ENCODE measurements at regions not wholly inside any gene's neighbourhood (a gene's known extent, or its start where the extent isn't known, plus 50 kb on each side); places are given as distances from the start of the nearest gene placed in this dataset.
"Not testable (repeated sequence)": the region's sequence is repeated elsewhere in the genome, so short reads cannot be mapped to it uniquely, and the experiment has no call there.

DNA sequence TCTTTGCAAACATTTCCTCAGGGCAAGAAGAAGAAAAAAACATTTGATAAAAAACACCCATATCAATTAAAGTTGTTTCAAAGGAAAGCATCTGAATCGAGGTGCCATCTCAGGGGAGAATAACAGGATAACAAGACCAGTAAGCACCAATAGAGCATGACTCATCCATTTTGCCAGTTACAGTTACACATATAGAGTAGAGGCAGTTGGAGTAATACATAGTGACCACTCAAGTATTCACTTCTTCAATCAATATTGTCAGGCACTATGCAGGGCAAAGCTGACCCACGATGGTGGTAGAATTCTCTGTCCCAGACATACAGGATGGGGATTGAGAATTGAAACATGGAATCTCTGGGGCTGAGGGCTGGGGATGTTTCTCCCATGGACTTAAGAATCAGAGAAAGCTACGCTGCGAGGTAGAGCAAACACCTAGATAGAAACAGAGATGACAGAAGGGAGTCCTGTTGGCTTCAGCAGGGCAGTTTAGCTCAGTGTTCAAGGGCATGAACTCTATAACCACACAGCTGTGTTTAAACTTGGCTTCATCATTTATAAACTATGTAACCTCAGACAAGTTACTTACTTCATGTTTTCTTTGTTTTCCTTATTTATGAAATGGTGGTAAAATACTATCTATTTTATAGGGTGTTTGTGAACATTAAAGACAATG, 186.4 kb upstream of the NANOGP8 start:
- H3K27me3 ChIP-seq, result no peaks in the 10 kb centered on the region
- WGBS, 2 donors, result 72 to 87% methylated on average over 4 of the region's 4 CpGs
- peaks cover 0 to under 1% (median 0%) of the 10 kb centered on the region in 4 donors for H3K9me3 ChIP-seq
- no peaks in the 10 kb centered on the region for H3K4me1 ChIP-seq
- H3K36me3 ChIP-seq, result no peaks in the 10 kb centered on the region
- DNase-seq, result no peak
- no peak overlapping the region for H3K27ac ChIP-seq
- H3K4me3 ChIP-seq, result no peak overlapping the region
- TF ChIP-seq EP300 (IDR thresholded peaks at IDR 0.05), result no peak
- no peak for TF ChIP-seq POLR2A (IDR thresholded peaks at IDR 0.05)
- TF ChIP-seq, protein P1, sequence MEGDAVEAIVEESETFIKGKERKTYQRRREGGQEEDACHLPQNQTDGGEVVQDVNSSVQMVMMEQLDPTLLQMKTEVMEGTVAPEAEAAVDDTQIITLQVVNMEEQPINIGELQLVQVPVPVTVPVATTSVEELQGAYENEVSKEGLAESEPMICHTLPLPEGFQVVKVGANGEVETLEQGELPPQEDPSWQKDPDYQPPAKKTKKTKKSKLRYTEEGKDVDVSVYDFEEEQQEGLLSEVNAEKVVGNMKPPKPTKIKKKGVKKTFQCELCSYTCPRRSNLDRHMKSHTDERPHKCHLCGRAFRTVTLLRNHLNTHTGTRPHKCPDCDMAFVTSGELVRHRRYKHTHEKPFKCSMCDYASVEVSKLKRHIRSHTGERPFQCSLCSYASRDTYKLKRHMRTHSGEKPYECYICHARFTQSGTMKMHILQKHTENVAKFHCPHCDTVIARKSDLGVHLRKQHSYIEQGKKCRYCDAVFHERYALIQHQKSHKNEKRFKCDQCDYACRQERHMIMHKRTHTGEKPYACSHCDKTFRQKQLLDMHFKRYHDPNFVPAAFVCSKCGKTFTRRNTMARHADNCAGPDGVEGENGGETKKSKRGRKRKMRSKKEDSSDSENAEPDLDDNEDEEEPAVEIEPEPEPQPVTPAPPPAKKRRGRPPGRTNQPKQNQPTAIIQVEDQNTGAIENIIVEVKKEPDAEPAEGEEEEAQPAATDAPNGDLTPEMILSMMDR (IDR thresholded peaks at IDR 0.05), result no peak
- TF ChIP-seq POLR2AphosphoS5 (IDR thresholded peaks at IDR 0.05), result no peak
- ATAC-seq (ENCODE audit: low FRiP score in 2 of 2), result no peak

DNA sequence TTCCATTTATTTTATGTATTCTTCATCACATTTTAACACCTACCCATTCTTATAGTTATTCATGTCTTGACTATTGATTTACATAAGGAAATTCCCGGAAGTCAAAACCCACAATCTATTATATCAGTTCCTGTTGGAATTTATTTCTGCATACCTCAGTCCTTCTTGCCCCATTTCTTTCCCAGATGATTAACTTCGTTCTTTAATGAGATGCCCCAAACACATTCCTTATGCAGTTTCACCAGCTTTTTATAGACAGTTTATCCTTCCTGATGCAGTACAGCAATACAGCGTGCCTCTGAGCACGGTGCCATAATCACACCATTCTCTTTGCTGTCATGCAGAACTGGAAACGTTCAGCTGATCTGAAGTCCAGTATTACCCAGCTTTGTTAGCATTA, 175.8 kb upstream of the NANOGP8 start:
- WGBS, 2 donors, result 63 to 66% methylated on average over 5 of the region's 5 CpGs
- H3K36me3 ChIP-seq, result no peaks in the 10 kb centered on the region
- no peak overlapping the region for H3K27ac ChIP-seq
- H3K4me3 ChIP-seq, result no peak overlapping the region
- TF ChIP-seq, protein P1 (IDR thresholded peaks at IDR 0.05), result no peak
- no peak for TF ChIP-seq POLR2A (IDR thresholded peaks at IDR 0.05)
- TF ChIP-seq POLR2AphosphoS5 (IDR thresholded peaks at IDR 0.05), result no peak
- no peak for TF ChIP-seq EP300 (IDR thresholded peaks at IDR 0.05)
- H3K4me1 ChIP-seq, result no peaks in the 10 kb centered on the region
- DNase-seq, result no peak
- no peaks in the 10 kb centered on the region for H3K27me3 ChIP-seq
- no peaks in the 10 kb centered on the region for H3K9me3 ChIP-seq
- no peak for ATAC-seq (ENCODE audit: low FRiP score in 2 of 2)

DNA sequence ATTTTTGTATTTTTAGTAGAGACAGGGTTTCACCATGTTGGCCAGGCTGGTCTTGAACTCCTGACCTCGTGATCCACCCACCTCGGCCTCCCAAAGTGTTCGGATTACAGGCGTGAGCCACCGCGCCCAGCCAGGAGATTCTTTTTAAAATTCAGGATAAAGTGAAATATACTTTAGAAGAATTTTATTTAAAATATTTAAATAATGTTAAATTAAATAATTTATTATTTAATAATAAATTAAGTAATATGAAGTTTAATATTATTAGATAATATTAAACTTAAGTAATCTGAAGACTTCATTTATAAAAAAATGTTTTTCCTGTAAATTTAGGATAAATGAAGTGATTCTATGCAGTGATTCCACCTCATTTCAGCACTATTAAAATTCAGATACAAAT, 175.2 kb upstream of the NANOGP8 start:
- H3K4me1 ChIP-seq; ATAC-seq (ENCODE audit: low FRiP score in 2 of 2); DNase-seq; H3K27ac ChIP-seq; H3K9me3 ChIP-seq; H3K4me3 ChIP-seq; H3K36me3 ChIP-seq; H3K27me3 ChIP-seq: not testable (repeated sequence)
- WGBS, 2 donors, result 97 to 98% methylated on average over 6 of the region's 6 CpGs

DNA sequence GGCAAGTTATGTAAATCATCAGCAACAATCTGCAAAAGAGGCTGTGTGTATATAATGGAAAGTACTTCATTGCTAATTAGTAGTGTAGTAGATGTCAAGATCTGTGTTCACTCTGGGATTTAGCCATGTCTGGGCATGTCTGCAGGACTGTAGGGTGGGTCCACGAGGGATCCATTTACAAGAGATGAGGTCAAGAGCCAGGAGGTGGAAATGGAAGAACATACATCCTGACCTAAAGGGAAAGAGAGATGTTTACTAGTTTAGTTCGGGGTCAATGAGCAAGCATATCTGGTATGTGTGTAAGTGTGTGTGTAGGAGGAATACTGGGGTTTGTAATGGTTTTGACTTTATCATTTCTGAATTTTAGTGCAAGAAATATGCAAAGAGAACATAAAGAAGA, 171.5 kb upstream of the NANOGP8 start:
- DNase-seq (no peak), ATAC-seq (ENCODE audit: low FRiP score in 2 of 2) (no peak)
- no peak overlapping the region for H3K27ac ChIP-seq
- no peaks in the 10 kb centered on the region for H3K9me3 ChIP-seq
- TF ChIP-seq POLR2A (IDR thresholded peaks at IDR 0.05) (no peak), POLR2AphosphoS5 (IDR thresholded peaks at IDR 0.05) (no peak), EP300 (IDR thresholded peaks at IDR 0.05) (no peak)
- TF ChIP-seq, protein P1 (IDR thresholded peaks at IDR 0.05), result no peak
- H3K27me3 ChIP-seq, result no peaks in the 10 kb centered on the region
- no peaks in the 10 kb centered on the region for H3K36me3 ChIP-seq
- H3K4me1 ChIP-seq, result no peaks in the 10 kb centered on the region
- WGBS, 2 donors, result 51 to 58% methylated on average over 2 of the region's 2 CpGs
- no peak overlapping the region for H3K4me3 ChIP-seq

DNA sequence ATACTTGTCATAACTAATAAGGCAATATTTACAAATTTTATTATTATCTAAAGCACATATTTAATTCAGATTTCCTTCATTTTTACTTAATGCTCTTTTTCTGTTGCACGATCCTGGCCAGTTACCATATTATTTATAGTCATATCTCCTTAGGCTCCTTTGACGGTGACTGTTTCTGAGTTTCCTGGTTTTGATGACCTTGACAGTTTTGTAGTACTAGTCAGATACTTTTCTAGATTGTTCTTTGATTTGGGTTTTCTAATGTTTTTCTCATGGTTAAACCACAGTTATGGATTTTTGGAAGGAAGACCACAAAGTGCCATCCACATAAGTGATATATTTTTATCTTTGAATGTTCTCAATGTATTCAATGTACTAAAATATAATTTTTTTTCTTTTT, 171.0 kb upstream of the NANOGP8 start:
- WGBS, 2 donors, result 57 to 65% methylated on average over 2 of the region's 2 CpGs
- no peak for ATAC-seq (ENCODE audit: low FRiP score in 2 of 2)
- Histone ChIP-seq H3K4me3 (no peak overlapping the region), H3K9me3 (no peaks in the 10 kb centered on the region), H3K27ac (no peak overlapping the region), H3K36me3 (no peaks in the 10 kb centered on the region), H3K4me1 (no peaks in the 10 kb centered on the region), H3K27me3 (no peaks in the 10 kb centered on the region)
- no peak for DNase-seq
- TF ChIP-seq EP300 (IDR thresholded peaks at IDR 0.05), result no peak
- TF ChIP-seq POLR2A (IDR thresholded peaks at IDR 0.05), result no peak
- TF ChIP-seq, protein P1 (IDR thresholded peaks at IDR 0.05), result no peak
- TF ChIP-seq POLR2AphosphoS5 (IDR thresholded peaks at IDR 0.05), result no peak

DNA sequence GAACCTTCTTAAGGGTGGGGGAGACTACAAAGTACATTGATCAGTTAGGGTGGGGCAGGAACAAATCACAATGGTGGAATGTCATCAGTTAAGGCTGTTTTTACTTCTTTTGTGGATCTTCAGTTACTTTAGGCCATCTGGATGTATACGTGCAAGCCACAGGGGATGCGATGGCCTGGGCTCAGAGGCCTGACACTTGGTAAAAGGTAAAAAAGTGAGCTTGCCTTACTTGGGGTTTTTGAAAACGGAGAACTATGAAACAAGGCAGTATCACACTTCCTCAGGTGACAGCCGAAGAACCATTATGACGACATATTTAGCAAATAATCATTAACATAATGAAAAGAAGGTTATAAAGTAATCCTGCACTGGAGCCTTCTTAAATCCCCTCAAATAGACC, 169.8 kb upstream of the NANOGP8 start:
- DNase-seq; H3K36me3 ChIP-seq; ATAC-seq (ENCODE audit: low FRiP score in 2 of 2); H3K27me3 ChIP-seq; H3K9me3 ChIP-seq; H3K27ac ChIP-seq; H3K4me1 ChIP-seq; H3K4me3 ChIP-seq: not testable (repeated sequence)
- WGBS, 2 donors, result 93% methylated on average over 5 of the region's 5 CpGs

Data from upper lobe of left lung (tissue), 6 donors.